ENCODE measurements at regions not wholly inside any gene's neighbourhood (a gene's known extent, or its start where the extent isn't known, plus 50 kb on each side); places are given as distances from the start of the nearest gene placed in this dataset.

- peaks cover 16% of the 10 kb centered on the region for H3K27me3 Mint-ChIP-seq (ENCODE audit: low read depth)
These were observed 179.9 kb upstream of the ZC3H12A start for GRCh38 chr1:37294529-37294928.

More at GRCh38 chr1:37294529-37294928, 179.9 kb upstream of the ZC3H12A start:
- Histone ChIP-seq H2BK20ac (ENCODE audit: low read depth, low read length, poor library complexity, severe bottlenecking) (no peak overlapping the region), H4K8ac (replicated peaks; ENCODE audit: insufficient read length, low read depth, low read length) (no peak overlapping the region), H3K4ac (ENCODE audit: low read depth, low read length) (no peak overlapping the region), H3K79me1 (ENCODE audit: insufficient read depth, low read depth, low read length, poor library complexity, severe bottlenecking) (no peaks in the 10 kb centered on the region), H2BK5ac (ENCODE audit: insufficient read length, low read length) (no peak overlapping the region), H2AFZ (ENCODE audit: low read length) (no peak overlapping the region), H3T11ph (ENCODE audit: low read length) (no peak overlapping the region), H3K23me2 (ENCODE audit: insufficient read length, low read depth, low read length, poor library complexity, severe bottlenecking) (no peaks in the 10 kb centered on the region), H3K79me2 (ENCODE audit: insufficient read depth, low read length) (no peaks in the 10 kb centered on the region), H4K91ac (ENCODE audit: insufficient read length, low read depth, low read length) (no peak overlapping the region), H2AK5ac (ENCODE audit: insufficient read length, low read length) (no peak overlapping the region), H2BK120ac (ENCODE audit: low read depth, low read length, poor library complexity, severe bottlenecking) (no peak overlapping the region), H2BK15ac (ENCODE audit: low read depth, low read length) (no peak overlapping the region), H3K9ac (ENCODE audit: extremely low read depth, insufficient read length, low read length) (no peak overlapping the region), H3K23ac (ENCODE audit: insufficient read length, low read depth, low read length) (no peak overlapping the region), H3K18ac (ENCODE audit: insufficient read length, low read depth, low read length) (no peak overlapping the region), H2BK12ac (ENCODE audit: insufficient read length, low read depth, low read length) (no peak overlapping the region), H3K27me3 (ENCODE audit: insufficient read depth, low read length) (no peaks in the 10 kb centered on the region), H3K14ac (ENCODE audit: insufficient read depth, low read length) (no peak overlapping the region), H4K20me1 (ENCODE audit: control insufficient read depth, insufficient read depth, insufficient read length) (no peaks in the 10 kb centered on the region), H3K56ac (ENCODE audit: insufficient read length, low read depth, low read length) (no peak overlapping the region), H3K9me3 (ENCODE audit: control insufficient read depth, low read depth, low read length) (no peaks in the 10 kb centered on the region), H3K4me1 (ENCODE audit: insufficient read depth, low read length) (no peaks in the 10 kb centered on the region; the same call in 1 of the 2 replicates), H3K4me2 (ENCODE audit: insufficient read depth, insufficient read length, low read length) (no peak overlapping the region), H4K5ac (ENCODE audit: insufficient read length, low read depth, low read length) (no peak overlapping the region), H3K27ac (ENCODE audit: insufficient read length, low read depth, low read length) (no peak overlapping the region)
- H3K4me3 Mint-ChIP-seq: no peak overlapping the region
- DNase-seq: no peak
- TF ChIP-seq, protein P1, sequence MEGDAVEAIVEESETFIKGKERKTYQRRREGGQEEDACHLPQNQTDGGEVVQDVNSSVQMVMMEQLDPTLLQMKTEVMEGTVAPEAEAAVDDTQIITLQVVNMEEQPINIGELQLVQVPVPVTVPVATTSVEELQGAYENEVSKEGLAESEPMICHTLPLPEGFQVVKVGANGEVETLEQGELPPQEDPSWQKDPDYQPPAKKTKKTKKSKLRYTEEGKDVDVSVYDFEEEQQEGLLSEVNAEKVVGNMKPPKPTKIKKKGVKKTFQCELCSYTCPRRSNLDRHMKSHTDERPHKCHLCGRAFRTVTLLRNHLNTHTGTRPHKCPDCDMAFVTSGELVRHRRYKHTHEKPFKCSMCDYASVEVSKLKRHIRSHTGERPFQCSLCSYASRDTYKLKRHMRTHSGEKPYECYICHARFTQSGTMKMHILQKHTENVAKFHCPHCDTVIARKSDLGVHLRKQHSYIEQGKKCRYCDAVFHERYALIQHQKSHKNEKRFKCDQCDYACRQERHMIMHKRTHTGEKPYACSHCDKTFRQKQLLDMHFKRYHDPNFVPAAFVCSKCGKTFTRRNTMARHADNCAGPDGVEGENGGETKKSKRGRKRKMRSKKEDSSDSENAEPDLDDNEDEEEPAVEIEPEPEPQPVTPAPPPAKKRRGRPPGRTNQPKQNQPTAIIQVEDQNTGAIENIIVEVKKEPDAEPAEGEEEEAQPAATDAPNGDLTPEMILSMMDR (conservative IDR thresholded peaks at IDR 0.05): no peak
- peaks cover 9 to 22% of the 10 kb centered on the region in 2 experiments; a peak in 3 of 4 replicates for H3K4me1 Mint-ChIP-seq
- H3K27ac Mint-ChIP-seq: no peak overlapping the region
- H3K9me3 Mint-ChIP-seq: no peaks in the 10 kb centered on the region
- no peaks in the 10 kb centered on the region for H3K36me3 Mint-ChIP-seq (ENCODE audit: insufficient read depth in 1 of 3, low read depth in 3 of 3)
- no CpG with 5 or more reads among the region's 6 CpGs for WGBS (ENCODE audit: extremely low coverage, insufficient read length, low lambda C conversion rate)

All from H9 (cell line).